ENCODE measurements at regions not wholly inside any gene's neighbourhood (a gene's known extent, or its start where the extent isn't known, plus 50 kb on each side); places are given as distances from the start of the nearest gene placed in this dataset.

DNA sequence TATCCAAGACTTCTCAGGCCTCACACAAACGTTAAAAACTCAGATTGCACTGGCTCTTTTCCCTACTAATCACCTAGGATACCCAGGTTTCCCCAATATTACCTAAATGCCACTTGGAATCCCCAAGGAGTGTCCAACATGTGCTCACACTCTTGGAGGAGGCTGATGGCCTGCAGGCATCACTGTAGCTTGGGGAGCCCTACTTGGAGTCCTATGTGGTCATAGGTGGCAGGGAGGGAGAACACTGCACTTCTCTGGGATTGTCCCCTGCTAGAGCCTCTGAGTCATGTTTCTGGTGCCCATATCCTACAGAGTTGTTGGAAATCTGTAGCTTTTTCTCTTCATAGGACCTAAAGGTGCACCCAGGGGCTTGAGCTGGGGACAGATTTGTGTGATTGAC is 433.7 kb downstream of the ARHGEF28 start:
- no peak for TF ChIP-seq CTCF (IDR thresholded peaks at IDR 0.05; ENCODE audit: low read depth, low read length)
- no peak for DNase-seq (ENCODE audit: extremely low read depth, low read depth)

- DNase-seq (ENCODE audit: extremely low read depth, low read depth): no peak
Observed at GRCh38 chr5:74056789-74057164, 430.8 kb downstream of the ARHGEF28 start.

DNA sequence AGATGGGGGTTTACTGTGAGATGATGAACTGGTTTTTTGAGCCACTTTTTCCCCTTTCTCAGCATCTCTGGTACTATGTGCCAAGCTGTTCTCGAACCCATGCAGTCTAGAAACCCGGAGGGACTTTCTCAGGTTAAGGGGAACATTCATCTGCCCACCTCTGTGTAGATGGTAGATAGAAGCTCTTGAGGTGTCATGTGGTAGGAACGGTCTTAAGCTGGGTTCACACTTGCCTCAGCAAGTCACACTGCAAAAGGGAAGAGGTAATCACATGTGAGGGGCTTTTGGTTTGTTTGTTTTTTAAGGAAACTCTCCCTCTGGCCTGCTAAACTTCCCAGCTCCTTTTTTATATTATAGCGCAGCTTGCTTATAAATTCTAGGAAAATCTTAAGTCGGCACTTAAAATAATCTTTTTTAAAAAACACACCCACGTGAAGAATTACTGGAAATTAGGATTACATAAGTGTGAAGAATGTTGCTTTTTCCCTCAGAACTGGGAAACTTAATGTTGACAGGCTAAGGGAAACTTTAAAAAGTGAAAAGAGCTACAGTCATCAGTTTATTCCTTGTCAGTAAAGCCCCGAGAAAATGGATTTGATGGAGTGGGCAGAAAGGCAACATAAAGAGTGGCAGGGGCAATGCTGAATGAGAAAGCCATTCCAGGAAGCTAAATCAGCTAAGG is 430.3 kb downstream of the ARHGEF28 start:
- DNase-seq (ENCODE audit: extremely low read depth, low read depth): no peak
- no peak for TF ChIP-seq CTCF (IDR thresholded peaks at IDR 0.05; ENCODE audit: low read depth, low read length)

More at GRCh38 chr5:74056789-74057164, 430.8 kb downstream of the ARHGEF28 start:
- TF ChIP-seq CTCF (IDR thresholded peaks at IDR 0.05; ENCODE audit: low read depth, low read length): peak; percentile 25; the same call in 1 of the 2 replicates

GRCh38 chr5:74055486-74056106 is 429.6 kb downstream of the ARHGEF28 start:
- no peak for TF ChIP-seq CTCF (IDR thresholded peaks at IDR 0.05; ENCODE audit: low read depth, low read length)
- no peak for DNase-seq (ENCODE audit: extremely low read depth, low read depth)

GRCh38 chr5:74054641-74055421 is 428.8 kb downstream of the ARHGEF28 start:
- no peak for TF ChIP-seq CTCF (IDR thresholded peaks at IDR 0.05; ENCODE audit: low read depth, low read length)
- no peak for DNase-seq (ENCODE audit: extremely low read depth, low read depth)

- no peak for TF ChIP-seq CTCF (IDR thresholded peaks at IDR 0.05; ENCODE audit: low read depth, low read length)
- no peak for DNase-seq (ENCODE audit: extremely low read depth, low read depth)
Observed at GRCh38 chr5:74054139-74054538, 428.1 kb downstream of the ARHGEF28 start.

Data from AG09319 (cell line).